Activated B cell treated with CpG ODN at 0.5 μM for 24 hours (primary cell): ENCODE measurements at regions not wholly inside any gene's neighbourhood (a gene's known extent, or its start where the extent isn't known, plus 50 kb on each side); places are given as distances from the start of the nearest gene placed in this dataset.

ENCODE experiments used
- ATAC-seq: fragments of 200-7000 bp; cut with Tn5 transposase; one replicate; pipeline ENCODE4 v1.10.0; 2021; ENCODE audit warnings: low read depth, mild to moderate bottlenecking, moderate library complexity
- CTCF ChIA-PET: fragments of 350-600 bp; sonication (Branson Sonifier 250); formaldehyde crosslinking; loops from one replicate; lab custom pipeline; 2021; ENCODE audit warnings: antibody characterized with exemption; lab: Charles Lee
- POLR2A ChIA-PET: fragments of 350-600 bp; sonication (Branson Sonifier 250); formaldehyde crosslinking; loops from one replicate; lab custom pipeline; 2021; ENCODE audit warnings: antibody characterized with exemption; lab: Charles Lee
- DNase-seq: peaks from one replicate; pipeline ENCODE4 v3.0.0; 2022
- H3K27ac Mint-ChIP-seq: one replicate; pipeline ENCODE4 v1.8.0; 2020; ENCODE audit warnings: mixed read lengths
- H3K27me3 Mint-ChIP-seq: one replicate; pipeline ENCODE4 v1.8.0; 2021; ENCODE audit warnings: mixed read lengths
- H3K36me3 Mint-ChIP-seq: one replicate; pipeline ENCODE4 v1.8.0; 2021; ENCODE audit warnings: low read depth, mixed read lengths
- H3K4me1 Mint-ChIP-seq: one replicate; pipeline ENCODE4 v1.8.0; 2021; ENCODE audit warnings: mixed read lengths
- H3K4me3 Mint-ChIP-seq: one replicate; pipeline ENCODE4 v1.8.0; 2020; ENCODE audit warnings: mild to moderate bottlenecking, mixed read lengths
- H3K9me3 Mint-ChIP-seq: one replicate; pipeline ENCODE4 v1.8.0; 2020; ENCODE audit warnings: mixed read lengths
- CTCF ChIP-seq: fragments of 200-600 bp; IDR thresholded peaks from one replicate; pipeline ENCODE4 v1.8.0; 2022; ENCODE audit warnings: antibody characterized with exemption, mild to moderate bottlenecking
- intact Hi-C: fragments of 100-400 bp; cut with micrococcal nuclease; formaldehyde crosslinking; loops from one replicate; pipeline ENCODE4 v1.15.1; 2024

- Mint-ChIP-seq H3K9me3 (no peaks in the 10 kb centered on the region), H3K36me3 (no peaks in the 10 kb centered on the region), H3K27ac (no peak overlapping the region), H3K4me3 (no peak overlapping the region), H3K4me1 (no peaks in the 10 kb centered on the region), H3K27me3 (no peaks in the 10 kb centered on the region)
- POLR2A ChIA-PET: no interaction called here
- no peak for DNase-seq
- no peak for TF ChIP-seq CTCF
- CTCF ChIA-PET: no interaction called here
- intact Hi-C loops: no loop called here
- no peak for ATAC-seq
These were observed 270.9 kb upstream of the NBEA start for GRCh38 chr13:34671137-34671536.

GRCh38 chr13:34672631-34673030 lies 269.4 kb upstream of the NBEA start:
- CTCF ChIA-PET: no interaction called here
- no peak overlapping the region for H3K4me3 Mint-ChIP-seq
- ATAC-seq: no peak

GRCh38 chr13:34675626-34676025 lies 266.4 kb upstream of the NBEA start:
- no peak overlapping the region for H3K27ac Mint-ChIP-seq
- CTCF ChIA-PET: no interaction called here
- DNase-seq (no peak), ATAC-seq (no peak)
- no peaks in the 10 kb centered on the region for H3K27me3 Mint-ChIP-seq
- no peak for TF ChIP-seq CTCF
- H3K36me3 Mint-ChIP-seq: no peaks in the 10 kb centered on the region
- H3K9me3 Mint-ChIP-seq: no peaks in the 10 kb centered on the region
- POLR2A ChIA-PET: no interaction called here
- H3K4me3 Mint-ChIP-seq: no peak overlapping the region
- intact Hi-C loops: no loop called here
- no peaks in the 10 kb centered on the region for H3K4me1 Mint-ChIP-seq

More at GRCh38 chr13:34672631-34673030, 269.4 kb upstream of the NBEA start:
- H3K27me3 Mint-ChIP-seq: no peaks in the 10 kb centered on the region
- H3K36me3 Mint-ChIP-seq: no peaks in the 10 kb centered on the region
- no peak overlapping the region for H3K27ac Mint-ChIP-seq
- H3K4me1 Mint-ChIP-seq: no peaks in the 10 kb centered on the region
- H3K9me3 Mint-ChIP-seq: no peaks in the 10 kb centered on the region
- no peak for DNase-seq
- TF ChIP-seq CTCF: no peak
- intact Hi-C loops: no loop called here
- POLR2A ChIA-PET: no interaction called here

GRCh38 chr13:34678154-34678553 lies 263.9 kb upstream of the NBEA start:
- DNase-seq (no peak), ATAC-seq (no peak)
- no peaks in the 10 kb centered on the region for H3K36me3 Mint-ChIP-seq
- no peak for TF ChIP-seq CTCF
- POLR2A ChIA-PET: no interaction called here
- intact Hi-C loops: no loop called here
- H3K9me3 Mint-ChIP-seq: no peaks in the 10 kb centered on the region
- CTCF ChIA-PET: no interaction called here
- H3K4me1 Mint-ChIP-seq: no peaks in the 10 kb centered on the region
- no peak overlapping the region for H3K4me3 Mint-ChIP-seq
- no peaks in the 10 kb centered on the region for H3K27me3 Mint-ChIP-seq
- H3K27ac Mint-ChIP-seq: no peak overlapping the region

GRCh38 chr13:34681405-34681955 lies 260.6 kb upstream of the NBEA start:
- no peak overlapping the region for H3K27ac Mint-ChIP-seq
- no peak for ATAC-seq
- ChIA-PET CTCF (no interaction called here), POLR2A (no interaction called here)
- H3K9me3 Mint-ChIP-seq: no peaks in the 10 kb centered on the region
- no peaks in the 10 kb centered on the region for H3K4me1 Mint-ChIP-seq
- no peaks in the 10 kb centered on the region for H3K27me3 Mint-ChIP-seq
- DNase-seq: no peak
- no peak overlapping the region for H3K4me3 Mint-ChIP-seq
- H3K36me3 Mint-ChIP-seq: no peaks in the 10 kb centered on the region
- TF ChIP-seq CTCF: no peak
- intact Hi-C loops: no loop called here
